ENCODE measurements at regions not wholly inside any gene's neighbourhood (a gene's known extent, or its start where the extent isn't known, plus 50 kb on each side); places are given as distances from the start of the nearest gene placed in this dataset.

- no peaks in the 10 kb centered on the region for H3K4me1 ChIP-seq (ENCODE audit: control insufficient read depth in 4 of 4, insufficient read depth in 4 of 4, low read length in 3 of 4)
- TF ChIP-seq SP1 (IDR thresholded peaks at IDR 0.05) (no peak), FOXA1 (IDR thresholded peaks at IDR 0.05) (no peak), HNF4A (conservative IDR thresholded peaks at IDR 0.05) (no peak), GABPA (IDR thresholded peaks at IDR 0.05 in 1 of 2, conservative IDR thresholded peaks at IDR 0.05 in 1 of 2) (no peak), YY1 (IDR thresholded peaks at IDR 0.05) (no peak), REST (IDR thresholded peaks at IDR 0.05) (no peak), TAF1 (conservative IDR thresholded peaks at IDR 0.05) (no peak), EGR1 (IDR thresholded peaks at IDR 0.05; ENCODE audit: low read depth in 2 of 2) (no peak), ZBTB33 (IDR thresholded peaks at IDR 0.05) (no peak), JUND (IDR thresholded peaks at IDR 0.05) (no peak), ATF3 (IDR thresholded peaks at IDR 0.05) (no peak), HNF4G (IDR thresholded peaks at IDR 0.05) (no peak), RAD21 (IDR thresholded peaks at IDR 0.05) (no peak), CTCF (IDR thresholded peaks at IDR 0.05; ENCODE audit: low read depth, low read length, missing input control) (no peak), MAX (IDR thresholded peaks at IDR 0.05) (no peak), RXRA (IDR thresholded peaks at IDR 0.05) (no peak), NR2F2 (IDR thresholded peaks at IDR 0.05) (no peak), FOXA2 (IDR thresholded peaks at IDR 0.05) (no peak)
- H3K36me3 ChIP-seq (ENCODE audit: control insufficient read depth in 4 of 4, insufficient read depth in 3 of 4, low read depth in 1 of 4, low read length in 3 of 4), result no peaks in the 10 kb centered on the region
- peaks cover 0 to 4% (median 0%) of the 10 kb centered on the region in 4 donors for H3K27me3 ChIP-seq (ENCODE audit: control insufficient read depth in 4 of 4, insufficient read depth in 4 of 4, low read length in 3 of 4)
- no peak for DNase-seq (ENCODE audit: low spot score)
- no peak overlapping the region for H3K9ac ChIP-seq (ENCODE audit: low read depth in 1 of 2, low read length in 2 of 2)
- H3K4me3 ChIP-seq (ENCODE audit: low read depth in 1 of 3, low read length in 3 of 3), result no peak overlapping the region
- H3K9me3 ChIP-seq (ENCODE audit: control insufficient read depth in 4 of 4, low read length in 3 of 4), result no peaks in the 10 kb centered on the region
- 56% methylated on average over 2 of the region's 2 CpGs for WGBS
- H3K27ac ChIP-seq (ENCODE audit: low read depth in 1 of 2, low read length in 2 of 2), result no peak overlapping the region
Observed at GRCh38 chr18:68525091-68525490, 189.8 kb downstream of the TMX3 start.

Measured in liver (tissue), 8 donors.